ENCODE measurements at regions not wholly inside any gene's neighbourhood (a gene's known extent, or its start where the extent isn't known, plus 50 kb on each side); places are given as distances from the start of the nearest gene placed in this dataset.
A peak's percentile ranks its signal among the peaks of the same experiment; 100 is the strongest.

GRCh38 chr4:43822621-43823020, 626.0 kb downstream of the KCTD8 start:
- ChIA-PET POLR2A (no interaction called here), CTCF (no interaction called here)
- no peaks in the 10 kb centered on the region for H3K36me3 ChIP-seq (ENCODE audit: control insufficient read depth in 2 of 2, insufficient read depth in 1 of 2, low read length in 2 of 2)

GRCh38 chr4:43835869-43836268, 612.7 kb downstream of the KCTD8 start:
- Histone ChIP-seq H3K9me3 (ENCODE audit: control insufficient read depth, insufficient read depth, low read depth, low read length) (no peaks in the 10 kb centered on the region), H3K36me3 (ENCODE audit: control insufficient read depth in 2 of 2, insufficient read depth in 1 of 2, low read length in 2 of 2) (no peaks in the 10 kb centered on the region), H3K27ac (ENCODE audit: extremely low read depth, low read depth, low read length) (no peak overlapping the region), H3K4me1 (ENCODE audit: control insufficient read depth, insufficient read depth, low read length) (no peaks in the 10 kb centered on the region), H3K4me3 (ENCODE audit: low read depth, low read length) (no peak overlapping the region)
- ChIA-PET POLR2A (no interaction called here), CTCF (no interaction called here)
- no peak for TF ChIP-seq HOXD13 (CRISPR knock-in tag; IDR thresholded peaks at IDR 0.05; ENCODE audit: borderline replicate concordance)
- TF ChIP-seq ZNF660 (tag by site-specific recombination; IDR thresholded peaks at IDR 0.05): no peak
- no peak for TF ChIP-seq BCL11A (tag by site-specific recombination; IDR thresholded peaks at IDR 0.05; ENCODE audit: low read depth)
- TF ChIP-seq ZNF19 (tag by site-specific recombination; IDR thresholded peaks at IDR 0.05; ENCODE audit: low read depth): no peak
- no peak for TF ChIP-seq ZNF23 (tag by site-specific recombination; IDR thresholded peaks at IDR 0.05; ENCODE audit: borderline replicate concordance)
- TF ChIP-seq ZNF416 (tag by site-specific recombination; IDR thresholded peaks at IDR 0.05): no peak
- no peak for TF ChIP-seq ZNF426 (tag by site-specific recombination; IDR thresholded peaks at IDR 0.05)
- no peak for TF ChIP-seq HOXA7 (CRISPR knock-in tag; IDR thresholded peaks at IDR 0.05; ENCODE audit: borderline replicate concordance)
- no peak for TF ChIP-seq ZNF704 (tag by site-specific recombination; IDR thresholded peaks at IDR 0.05)
- TF ChIP-seq ZNF16 (tag by site-specific recombination; IDR thresholded peaks at IDR 0.05; ENCODE audit: low read depth): no peak
- TF ChIP-seq ZNF473 (tag by site-specific recombination; IDR thresholded peaks at IDR 0.05): no peak
- TF ChIP-seq GLIS1 (tag by site-specific recombination; IDR thresholded peaks at IDR 0.05): no peak
- TF ChIP-seq ZNF529 (tag by site-specific recombination; IDR thresholded peaks at IDR 0.05; ENCODE audit: insufficient replicate concordance): no peak

More at GRCh38 chr4:43822621-43823020, 626.0 kb downstream of the KCTD8 start:
- Histone ChIP-seq H3K9me3 (ENCODE audit: control insufficient read depth, insufficient read depth, low read depth, low read length) (no peaks in the 10 kb centered on the region), H3K4me3 (ENCODE audit: low read depth, low read length) (no peak overlapping the region), H3K4me1 (ENCODE audit: control insufficient read depth, insufficient read depth, low read length) (no peaks in the 10 kb centered on the region), H3K27ac (ENCODE audit: extremely low read depth, low read depth, low read length) (no peak overlapping the region)
- TF ChIP-seq ZNF585B (tag by site-specific recombination; IDR thresholded peaks at IDR 0.05): peak; percentile 75
- TF ChIP-seq ZNF548 (tag by site-specific recombination; IDR thresholded peaks at IDR 0.05): no peak
- no peak for TF ChIP-seq ZNF26 (tag by site-specific recombination; IDR thresholded peaks at IDR 0.05)
- peak; percentile 32; the same call in 1 of the 2 replicates for TF ChIP-seq TRIM28 (IDR thresholded peaks at IDR 0.05; ENCODE audit: borderline replicate concordance, low read length)

- ChIA-PET POLR2A (no interaction called here), CTCF (interaction anchor here (0.6 kb wide), 1 partner anchor 413 kb away, joined by 3 read pairs; no protein-coding TSS in a partner anchor)
- no peak for TF ChIP-seq ZFHX2 (tag by site-specific recombination; conservative IDR thresholded peaks at IDR 0.05)
- no peak overlapping the region for H3K27ac ChIP-seq (ENCODE audit: extremely low read depth, low read depth, low read length)
- no peaks in the 10 kb centered on the region for H3K4me1 ChIP-seq (ENCODE audit: control insufficient read depth, insufficient read depth, low read length)
- H3K4me3 ChIP-seq (ENCODE audit: low read depth, low read length): no peak overlapping the region
- H3K36me3 ChIP-seq (ENCODE audit: control insufficient read depth in 2 of 2, insufficient read depth in 1 of 2, low read length in 2 of 2): no peaks in the 10 kb centered on the region
- no peaks in the 10 kb centered on the region for H3K9me3 ChIP-seq (ENCODE audit: control insufficient read depth, insufficient read depth, low read depth, low read length)
Measured at GRCh38 chr4:43837171-43837570, 611.4 kb downstream of the KCTD8 start.

- H3K36me3 ChIP-seq (ENCODE audit: control insufficient read depth in 2 of 2, insufficient read depth in 1 of 2, low read length in 2 of 2): no peaks in the 10 kb centered on the region
- no peaks in the 10 kb centered on the region for H3K4me1 ChIP-seq (ENCODE audit: control insufficient read depth, insufficient read depth, low read length)
- H3K9me3 ChIP-seq (ENCODE audit: control insufficient read depth, insufficient read depth, low read depth, low read length): no peaks in the 10 kb centered on the region
- POLR2A ChIA-PET: no interaction called here
- no peak overlapping the region for H3K4me3 ChIP-seq (ENCODE audit: low read depth, low read length)
- CTCF ChIA-PET: interaction anchor here (0.6 kb wide), 1 partner anchor 413 kb away, joined by 3 read pairs; no protein-coding TSS in a partner anchor
- H3K27ac ChIP-seq (ENCODE audit: extremely low read depth, low read depth, low read length): no peak overlapping the region
- TF ChIP-seq ZNF549 (tag by site-specific recombination; IDR thresholded peaks at IDR 0.05) (no peak), ZNF416 (tag by site-specific recombination; IDR thresholded peaks at IDR 0.05) (no peak), ZNF10 (tag by site-specific recombination; IDR thresholded peaks at IDR 0.05) (no peak), ZNF311 (tag by site-specific recombination; IDR thresholded peaks at IDR 0.05; ENCODE audit: borderline replicate concordance) (no peak), OSR2 (tag by site-specific recombination; IDR thresholded peaks at IDR 0.05) (no peak), ZNF362 (tag by site-specific recombination; IDR thresholded peaks at IDR 0.05) (no peak), ZNF473 (tag by site-specific recombination; IDR thresholded peaks at IDR 0.05) (no peak), KLF7 (tag by site-specific recombination; IDR thresholded peaks at IDR 0.05; ENCODE audit: borderline replicate concordance) (no peak), ZBTB6 (tag by site-specific recombination; IDR thresholded peaks at IDR 0.05) (no peak), ZNF146 (tag by site-specific recombination; IDR thresholded peaks at IDR 0.05) (no peak)
Measured at GRCh38 chr4:43837604-43838003, 611.0 kb downstream of the KCTD8 start.
